Stomach (tissue), 8 donors: ENCODE measurements at regions not wholly inside any gene's neighbourhood (a gene's known extent, or its start where the extent isn't known, plus 50 kb on each side); places are given as distances from the start of the nearest gene placed in this dataset.

Experiments
- DNase-seq, 2 donors: peaks; one replicate each; pipeline versions ENCODE4 v3.0.0 to v3.0.0-alpha.2; 2013 to 2019
- H3K27ac ChIP-seq, 5 donors: fragments of 200-600 bp in 4 of 5; sonication (generic) in 4 of 5; one replicate each; pipeline ENCODE4 v1.5.1; 2013 to 2019; ENCODE audit warnings: mild to moderate bottlenecking in 1 of 5, moderate library complexity in 1 of 5
- H3K27me3 ChIP-seq, 3 donors: fragments of 200-600 bp; sonication (generic); one replicate each; pipeline ENCODE4 v1.5.1; 2017 to 2019; ENCODE audit warnings: mixed run types in 1 of 3
- H3K36me3 ChIP-seq, 4 donors: fragments of 200-600 bp; sonication (generic); 1 replicate in 3 of 4; 2 replicates in 1 of 4; pipeline ENCODE4 v1.5.1; 2016 to 2019
- H3K4me1 ChIP-seq, 4 donors: fragments of 200-600 bp; sonication (generic); one replicate each; pipeline ENCODE4 v1.5.1; 2016 to 2019
- H3K4me3 ChIP-seq, 4 donors: fragments of 200-600 bp; sonication (generic) in 3 of 4; one replicate each; pipeline ENCODE4 v1.5.1; 2016 to 2019; ENCODE audit warnings: mild to moderate bottlenecking in 1 of 4
- H3K9me3 ChIP-seq, 4 donors: fragments of 200-600 bp; sonication (generic); one replicate each; pipeline ENCODE4 v1.5.1; 2016 to 2019
- CTCF ChIP-seq, 7 experiments: fragments of 450-650 bp in 4 of 7; fragments of 200-600 bp in 3 of 7; sonication (generic) in 3 of 7; IDR thresholded peaks; one replicate each; pipeline ENCODE4 v1.5.1; 2016 to 2019; ENCODE audit warnings: antibody characterized with exemption in 7 of 7, control low read depth in 2 of 7, mild to moderate bottlenecking in 1 of 7
- EP300 ChIP-seq: sonication (generic); formaldehyde crosslinking; IDR thresholded peaks from one replicate; pipeline ENCODE4 v1.6.1; 2017; ENCODE audit warnings: antibody characterized with exemption
- POLR2A ChIP-seq, 4 donors: fragments of 450-650 bp; IDR thresholded peaks; one replicate each; pipeline ENCODE4 v1.6.1; 2016; ENCODE audit warnings: antibody characterized with exemption in 4 of 4, control low read depth in 2 of 4, mild to moderate bottlenecking in 1 of 4, moderate library complexity in 1 of 4
- POLR2AphosphoS5 ChIP-seq, 3 donors: sonication (generic); formaldehyde crosslinking; IDR thresholded peaks; one replicate each; pipeline ENCODE4 v1.6.1; 2016; ENCODE audit warnings: antibody characterized with exemption in 3 of 3
- WGBS, 5 donors: extraction: QIAGEN DNeasy Blood & Tissue Kit in 3 of 5; methylation state at CpG; one replicate each; pipeline versions ENCODE4 v1.1.5 to v1.1.7; 2013 to 2018; 5-methylcytosine and 5-hydroxymethylcytosine counted together
- intact Hi-C: fragments of 100-400 bp; cut with DNase I; formaldehyde crosslinking; loops from one replicate; pipeline ENCODE4 v1.15.1; 2023; ENCODE audit warnings: low total_unique reads
- donor health status: healthy with polysubstance abuse.
- donor health status: Bipolar disorder and iron deficiency.
- donor health status: healthy.

DNA sequence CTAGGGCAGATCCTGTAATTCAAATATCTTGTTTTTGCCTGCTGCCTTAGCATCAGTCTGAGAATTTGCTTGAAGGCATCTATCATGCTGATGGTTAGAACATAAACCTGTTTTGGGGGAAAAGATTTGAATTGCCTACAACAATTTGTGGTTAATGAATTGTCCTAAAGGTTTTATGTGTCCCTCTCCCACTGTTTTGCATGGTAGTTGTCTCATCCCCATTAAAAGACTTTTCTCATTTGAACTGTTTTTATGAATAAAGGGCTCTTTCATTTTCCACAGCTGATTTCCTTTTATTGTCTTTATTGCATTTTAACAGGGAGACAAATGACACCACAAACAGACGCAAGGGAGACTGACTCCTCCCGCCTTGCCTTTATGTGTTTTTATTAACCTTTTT, 275.6 kb downstream of the PIK3C3 start:
- Histone ChIP-seq H3K4me1 (no peaks in the 10 kb centered on the region), H3K4me3 (no peak overlapping the region), H3K9me3 (no peaks in the 10 kb centered on the region), H3K27ac (no peak overlapping the region), H3K27me3 (no peaks in the 10 kb centered on the region), H3K36me3 (no peaks in the 10 kb centered on the region)
- no peak for DNase-seq
- intact Hi-C loops = no loop called here
- WGBS, 5 donors = 32 to 51% (median 41%) methylated on average over 2 of the region's 2 CpGs
- no peak for TF ChIP-seq EP300
- TF ChIP-seq POLR2A (IDR thresholded peaks at IDR 0.05) = no peak
- no peak for TF ChIP-seq CTCF (IDR thresholded peaks at IDR 0.05)
- no peak for TF ChIP-seq POLR2AphosphoS5 (IDR thresholded peaks at IDR 0.05)

DNA sequence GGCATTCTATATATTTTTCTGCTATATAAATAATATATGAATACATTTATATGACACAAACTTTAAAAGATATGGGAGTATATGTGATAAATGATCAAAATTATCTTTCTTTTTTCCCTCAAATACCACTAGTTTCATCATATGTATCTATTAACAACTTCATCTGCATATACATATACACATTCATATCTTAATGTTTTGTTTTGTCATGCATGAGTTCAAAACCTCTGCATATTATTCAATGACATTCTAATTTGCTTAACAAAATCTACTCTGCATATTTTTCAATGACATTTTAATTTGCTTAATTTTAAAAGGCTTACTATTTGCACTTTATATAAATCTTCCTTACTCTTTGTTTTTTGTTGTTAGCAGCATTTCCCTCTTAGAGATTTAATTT, 276.2 kb downstream of the PIK3C3 start:
- Histone ChIP-seq H3K36me3 (no peaks in the 10 kb centered on the region), H3K9me3 (no peaks in the 10 kb centered on the region), H3K27me3 (no peaks in the 10 kb centered on the region), H3K4me1 (no peaks in the 10 kb centered on the region), H3K27ac (no peak overlapping the region), H3K4me3 (no peak overlapping the region)
- intact Hi-C loops = no loop called here
- no peak for TF ChIP-seq POLR2AphosphoS5 (IDR thresholded peaks at IDR 0.05)
- TF ChIP-seq EP300 = no peak
- TF ChIP-seq POLR2A (IDR thresholded peaks at IDR 0.05) = no peak
- no peak for TF ChIP-seq CTCF (IDR thresholded peaks at IDR 0.05)
- no peak for DNase-seq

GRCh38 chr18:42231796-42232195, 276.8 kb downstream of the PIK3C3 start:
- intact Hi-C loops = no loop called here

GRCh38 chr18:42233908-42234307, 278.9 kb downstream of the PIK3C3 start:
- no peaks in the 10 kb centered on the region for H3K4me1 ChIP-seq
- H3K27ac ChIP-seq = no peak overlapping the region
- no peaks in the 10 kb centered on the region for H3K27me3 ChIP-seq
- no peak for DNase-seq
- no peaks in the 10 kb centered on the region for H3K36me3 ChIP-seq
- no peaks in the 10 kb centered on the region for H3K9me3 ChIP-seq
- TF ChIP-seq CTCF (IDR thresholded peaks at IDR 0.05) = no peak
- TF ChIP-seq POLR2A (IDR thresholded peaks at IDR 0.05) = no peak
- no peak for TF ChIP-seq EP300
- intact Hi-C loops = no loop called here
- H3K4me3 ChIP-seq = no peak overlapping the region

More at GRCh38 chr18:42231796-42232195, 276.8 kb downstream of the PIK3C3 start:
- Histone ChIP-seq H3K27ac (no peak overlapping the region), H3K9me3 (no peaks in the 10 kb centered on the region), H3K27me3 (no peaks in the 10 kb centered on the region), H3K36me3 (no peaks in the 10 kb centered on the region), H3K4me3 (no peak overlapping the region), H3K4me1 (no peaks in the 10 kb centered on the region)
- DNase-seq = no peak
- 74 to 81% (median 78%) methylated on average over 2 of the region's 2 CpGs for WGBS, 5 donors
- no peak for TF ChIP-seq CTCF (IDR thresholded peaks at IDR 0.05)
- TF ChIP-seq POLR2A (IDR thresholded peaks at IDR 0.05) = no peak
- TF ChIP-seq EP300 = no peak
- no peak for TF ChIP-seq POLR2AphosphoS5 (IDR thresholded peaks at IDR 0.05)

DNA sequence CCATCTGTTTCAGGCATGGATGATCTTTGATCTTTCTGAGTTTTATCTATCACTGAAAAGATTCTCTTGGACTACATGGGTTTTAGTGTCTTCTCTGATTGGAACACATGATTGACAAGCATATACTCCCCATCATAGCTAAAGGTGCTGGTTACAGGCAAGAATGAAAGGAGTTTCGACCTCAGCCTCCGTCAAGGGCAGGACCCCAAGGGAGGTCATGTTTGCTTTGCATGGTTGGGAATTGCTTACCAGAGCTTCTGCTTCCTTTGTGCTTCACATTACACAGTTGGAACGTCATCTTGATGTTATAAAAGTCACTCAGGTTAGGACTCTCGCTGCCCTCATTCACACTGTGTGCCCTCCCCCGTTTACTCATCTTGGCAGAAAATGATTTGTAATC, 287.7 kb downstream of the PIK3C3 start:
- Histone ChIP-seq H3K27me3 (no peaks in the 10 kb centered on the region), H3K36me3 (no peaks in the 10 kb centered on the region), H3K9me3 (no peaks in the 10 kb centered on the region), H3K4me3 (no peak overlapping the region), H3K4me1 (no peaks in the 10 kb centered on the region), H3K27ac (no peak overlapping the region)
- no peak for TF ChIP-seq CTCF (IDR thresholded peaks at IDR 0.05)
- no peak for TF ChIP-seq POLR2A (IDR thresholded peaks at IDR 0.05)
- no peak for TF ChIP-seq POLR2AphosphoS5 (IDR thresholded peaks at IDR 0.05)
- TF ChIP-seq EP300 = no peak
- intact Hi-C loops = no loop called here
- DNase-seq = no peak
- 49 to 64% (median 54%) methylated on average over 5 of the region's 5 CpGs for WGBS, 5 donors
